ENCODE measurements at regions not wholly inside any gene's neighbourhood (a gene's known extent, or its start where the extent isn't known, plus 50 kb on each side); places are given as distances from the start of the nearest gene placed in this dataset.

GRCh38 chr11:131305005-131305404 lies 65.4 kb upstream of the NTM start:
- 62 to 82% methylated on average over 2 to 3 of the region's 3 CpGs for WGBS, 2 donors (ENCODE audit: low coverage in 1 of 2)
- Histone ChIP-seq H3K27me3 (peaks cover 26% of the 10 kb centered on the region), H3K4me1 (no peaks in the 10 kb centered on the region), H3K4me3 (no peak overlapping the region), H3K36me3 (no peaks in the 10 kb centered on the region), H3K27ac (no peak overlapping the region), H3K9me3 (no peaks in the 10 kb centered on the region)
- ATAC-seq, result no peak
- TF ChIP-seq CTCF (IDR thresholded peaks at IDR 0.05) (no peak), POLR2AphosphoS5 (IDR thresholded peaks at IDR 0.05) (no peak), EP300 (IDR thresholded peaks at IDR 0.05) (no peak), POLR2A (IDR thresholded peaks at IDR 0.05) (no peak)

GRCh38 chr11:131307506-131307905 lies 62.9 kb upstream of the NTM start:
- no peak overlapping the region for H3K27ac ChIP-seq
- no peak overlapping the region for H3K4me3 ChIP-seq
- 75 to 85% methylated on average over 5 to 6 of the region's 6 CpGs for WGBS, 2 donors (ENCODE audit: low coverage in 1 of 2)
- H3K27me3 ChIP-seq, result peaks cover 18% of the 10 kb centered on the region
- H3K36me3 ChIP-seq, result no peaks in the 10 kb centered on the region
- ATAC-seq, result no peak
- no peak for TF ChIP-seq CTCF (IDR thresholded peaks at IDR 0.05)
- TF ChIP-seq EP300 (IDR thresholded peaks at IDR 0.05), result no peak
- TF ChIP-seq POLR2A (IDR thresholded peaks at IDR 0.05), result no peak
- H3K9me3 ChIP-seq, result no peaks in the 10 kb centered on the region
- H3K4me1 ChIP-seq, result no peaks in the 10 kb centered on the region

GRCh38 chr11:131309776-131310175 lies 60.6 kb upstream of the NTM start:
- Histone ChIP-seq H3K9me3 (peaks cover 0 to 9% (median 0%) of the 10 kb centered on the region in 3 donors), H3K36me3 (no peaks in the 10 kb centered on the region), H3K4me1 (no peaks in the 10 kb centered on the region), H3K27ac (no peak overlapping the region), H3K4me3 (no peak overlapping the region), H3K27me3 (peaks cover 18% of the 10 kb centered on the region)
- no peak for TF ChIP-seq CTCF (IDR thresholded peaks at IDR 0.05)
- 41 to 52% methylated on average over 4 to 5 of the region's 5 CpGs for WGBS, 2 donors (ENCODE audit: low coverage in 1 of 2)
- no peak for ATAC-seq

GRCh38 chr11:131311776-131312514 lies 58.5 kb upstream of the NTM start:
- Histone ChIP-seq H3K9me3 (peaks cover 0 to 9% (median 0%) of the 10 kb centered on the region in 3 donors), H3K36me3 (no peaks in the 10 kb centered on the region), H3K27me3 (peaks cover 18% of the 10 kb centered on the region), H3K27ac (no peak overlapping the region), H3K4me1 (no peaks in the 10 kb centered on the region), H3K4me3 (no peak overlapping the region)
- TF ChIP-seq CTCF (IDR thresholded peaks at IDR 0.05) (no peak), POLR2AphosphoS5 (IDR thresholded peaks at IDR 0.05) (no peak), EP300 (IDR thresholded peaks at IDR 0.05) (no peak)
- ATAC-seq, result no peak
- 34 to 50% methylated on average over 3 to 6 of the region's 10 CpGs for WGBS, 2 donors (ENCODE audit: low coverage in 1 of 2)
